ENCODE measurements at regions not wholly inside any gene's neighbourhood (a gene's known extent, or its start where the extent isn't known, plus 50 kb on each side); places are given as distances from the start of the nearest gene placed in this dataset.
A peak's percentile ranks its signal among the peaks of the same experiment; 100 is the strongest.

GRCh38 chr3:71887256-71887655 lies 102.3 kb upstream of the PROK2 start:
- DNase-seq = no peak

- DNase-seq = no peak
Measured at GRCh38 chr3:71885006-71885405, 100.1 kb upstream of the PROK2 start.

- DNase-seq = no peak
Measured at GRCh38 chr3:71881732-71882131, 96.8 kb upstream of the PROK2 start.

- no peak for DNase-seq
Measured at GRCh38 chr3:71881041-71881440, 96.1 kb upstream of the PROK2 start.

GRCh38 chr3:71879089-71879488 lies 94.1 kb upstream of the PROK2 start:
- no peak for DNase-seq

GRCh38 chr3:71876135-71877105 lies 91.5 kb upstream of the PROK2 start:
- DNase-seq = no peak

GRCh38 chr3:71875461-71875947 lies 90.6 kb upstream of the PROK2 start:
- DNase-seq = peak; percentile 75

- DNase-seq = no peak
Measured at GRCh38 chr3:71874618-71875017, 89.7 kb upstream of the PROK2 start.

- DNase-seq = no peak
Measured at GRCh38 chr3:71873093-71873611, 88.2 kb upstream of the PROK2 start.

GRCh38 chr3:71872256-71872655 lies 87.3 kb upstream of the PROK2 start:
- DNase-seq = no peak

GRCh38 chr3:71870966-71871512 lies 86.1 kb upstream of the PROK2 start:
- no peak for DNase-seq

GRCh38 chr3:71868876-71869275 lies 83.9 kb upstream of the PROK2 start:
- DNase-seq = no peak

- DNase-seq = no peak
Measured at GRCh38 chr3:71865727-71866126, 80.8 kb upstream of the PROK2 start.

- DNase-seq = no peak
Measured at GRCh38 chr3:71863563-71864190, 78.7 kb upstream of the PROK2 start.

- no peak for DNase-seq
Measured at GRCh38 chr3:71862371-71863140, 77.6 kb upstream of the PROK2 start.

- DNase-seq = peak; percentile 39
Measured at GRCh38 chr3:71859123-71859519, 74.2 kb upstream of the PROK2 start.

- DNase-seq = no peak
Measured at GRCh38 chr3:71858503-71859122, 73.7 kb upstream of the PROK2 start.

GRCh38 chr3:71857956-71858355 lies 73.0 kb upstream of the PROK2 start:
- no peak for DNase-seq

- no peak for DNase-seq
Measured at GRCh38 chr3:71854706-71855105, 69.8 kb upstream of the PROK2 start.

GRCh38 chr3:71854096-71854495 lies 69.1 kb upstream of the PROK2 start:
- no peak for DNase-seq

- DNase-seq = no peak
Measured at GRCh38 chr3:71851878-71852277, 66.9 kb upstream of the PROK2 start.

GRCh38 chr3:71850654-71851053 lies 65.7 kb upstream of the PROK2 start:
- no peak for DNase-seq
